GM12878 (cell line): ENCODE measurements at regions not wholly inside any gene's neighbourhood (a gene's known extent, or its start where the extent isn't known, plus 50 kb on each side); places are given as distances from the start of the nearest gene placed in this dataset.

Source experiments
- BRCA1 ChIP-seq: IDR thresholded peaks from 2 replicates; pipeline ENCODE4 v1.6.1; 2011; ENCODE audit warnings: low read depth, low read length, improper control_type of control experiment
- CEBPZ ChIP-seq: fragments of 150-350 bp; IDR thresholded peaks from 2 replicates; pipeline ENCODE4 v1.6.1; 2016; ENCODE audit warnings: low read depth, low read length
- EZH2 ChIP-seq: IDR thresholded peaks from 2 replicates; pipeline ENCODE4 v1.6.1; 2012; ENCODE audit warnings: low read depth, mild to moderate bottlenecking, control low read depth, inconsistent platforms, low read length, borderline replicate concordance; ENCODE audit not compliant: control insufficient read depth
- GABPA ChIP-seq: IDR thresholded peaks from 2 replicates; pipeline ENCODE4 v1.6.1; 2014; ENCODE audit warnings: antibody characterized with exemption, low read depth, mild to moderate bottlenecking, inconsistent platforms
- HDAC2 ChIP-seq: fragments of 200-600 bp; sonication (generic); IDR thresholded peaks from 2 replicates; pipeline ENCODE4 v1.6.1; 2017
- MAX ChIP-seq: IDR thresholded peaks from 2 replicates; pipeline ENCODE4 v1.6.1; 2012; ENCODE audit warnings: low read depth, low read length, improper control_type of control experiment
- MYC ChIP-seq: IDR thresholded peaks from 2 replicates; pipeline ENCODE4 v1.6.1; 2011; ENCODE audit warnings: mild to moderate bottlenecking, low read length, moderate library complexity, inconsistent platforms; ENCODE audit not compliant: insufficient read depth, insufficient replicate concordance, insufficient read length, severe bottlenecking
- POLR2A ChIP-seq: IDR thresholded peaks from 2 replicates; pipeline ENCODE4 v1.6.1; 2011; ENCODE audit warnings: low read depth, mild to moderate bottlenecking, low read length
- REST ChIP-seq: IDR thresholded peaks from 2 replicates; pipeline ENCODE4 v1.6.1; 2012; ENCODE audit warnings: mild to moderate bottlenecking, low read depth, low read length
- SMC3 ChIP-seq: IDR thresholded peaks from 2 replicates; pipeline ENCODE4 v1.6.1; 2011; ENCODE audit warnings: low read length, improper control_type of control experiment, borderline replicate concordance
- SREBF2 ChIP-seq: IDR thresholded peaks from 2 replicates; pipeline ENCODE4 v1.6.1; 2012; ENCODE audit warnings: mild to moderate bottlenecking, low read length
- TBL1XR1 ChIP-seq: IDR thresholded peaks from 2 replicates; pipeline ENCODE4 v1.6.1; 2012; ENCODE audit warnings: low read depth, low read length, improper control_type of control experiment
- TF ChIP-seq, protein P1 (sequence below), 3 experiments: IDR thresholded peaks in 2 of 3; conservative IDR thresholded peaks in 1 of 3; 2 replicates each; pipeline ENCODE4 v1.5.1; 2011; ENCODE audit warnings: low read depth in 3 of 3, low read length in 3 of 3, mild to moderate bottlenecking in 3 of 3, control low read depth in 2 of 3, moderate library complexity in 2 of 3, inconsistent platforms in 1 of 3, mixed read lengths in 1 of 3; ENCODE audit not compliant: control insufficient read depth in 2 of 3, insufficient read depth in 1 of 3; ENCODE audit errors: extremely low read depth in 1 of 3

DNA sequence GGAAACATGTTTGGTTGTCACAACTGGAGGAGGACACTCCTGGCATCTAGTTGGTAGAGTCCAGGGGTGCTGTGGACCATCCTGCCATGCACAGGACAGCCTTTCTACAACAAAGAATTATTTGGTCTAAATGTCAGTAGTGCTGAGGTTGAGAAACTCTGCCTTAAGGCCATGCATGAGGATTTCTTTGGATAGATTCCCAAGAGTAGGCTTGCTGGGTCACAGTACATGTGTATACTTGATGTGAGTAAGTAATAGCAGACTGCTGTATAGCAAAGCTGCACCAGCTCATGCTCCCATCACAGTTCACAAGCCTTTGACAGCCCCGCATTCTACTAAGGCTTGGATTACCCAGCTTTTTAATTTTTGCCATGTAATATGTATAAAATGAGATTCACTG lies 151.3 kb downstream of the MFSD1 start:
- TF ChIP-seq POLR2A = no peak
- TF ChIP-seq SMC3 = no peak
- TF ChIP-seq BRCA1 = no peak
- TF ChIP-seq TBL1XR1 = no peak
- TF ChIP-seq SREBF2 = no peak
- no peak for TF ChIP-seq MAX
- TF ChIP-seq, protein P1, sequence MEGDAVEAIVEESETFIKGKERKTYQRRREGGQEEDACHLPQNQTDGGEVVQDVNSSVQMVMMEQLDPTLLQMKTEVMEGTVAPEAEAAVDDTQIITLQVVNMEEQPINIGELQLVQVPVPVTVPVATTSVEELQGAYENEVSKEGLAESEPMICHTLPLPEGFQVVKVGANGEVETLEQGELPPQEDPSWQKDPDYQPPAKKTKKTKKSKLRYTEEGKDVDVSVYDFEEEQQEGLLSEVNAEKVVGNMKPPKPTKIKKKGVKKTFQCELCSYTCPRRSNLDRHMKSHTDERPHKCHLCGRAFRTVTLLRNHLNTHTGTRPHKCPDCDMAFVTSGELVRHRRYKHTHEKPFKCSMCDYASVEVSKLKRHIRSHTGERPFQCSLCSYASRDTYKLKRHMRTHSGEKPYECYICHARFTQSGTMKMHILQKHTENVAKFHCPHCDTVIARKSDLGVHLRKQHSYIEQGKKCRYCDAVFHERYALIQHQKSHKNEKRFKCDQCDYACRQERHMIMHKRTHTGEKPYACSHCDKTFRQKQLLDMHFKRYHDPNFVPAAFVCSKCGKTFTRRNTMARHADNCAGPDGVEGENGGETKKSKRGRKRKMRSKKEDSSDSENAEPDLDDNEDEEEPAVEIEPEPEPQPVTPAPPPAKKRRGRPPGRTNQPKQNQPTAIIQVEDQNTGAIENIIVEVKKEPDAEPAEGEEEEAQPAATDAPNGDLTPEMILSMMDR (IDR thresholded peaks at IDR 0.05 in 2 of 3, conservative IDR thresholded peaks at IDR 0.05 in 1 of 3; ENCODE audit: control insufficient read depth in 2 of 3, extremely low read depth in 1 of 3, insufficient read depth in 1 of 3, low read depth in 3 of 3, low read length in 3 of 3) = no peak
- no peak for TF ChIP-seq MYC
- TF ChIP-seq EZH2 = no peak
- TF ChIP-seq HDAC2 = no peak
- TF ChIP-seq GABPA = no peak
- no peak for TF ChIP-seq REST
- no peak for TF ChIP-seq CEBPZ
